IMR-90 (cell line): ENCODE measurements at regions not wholly inside any gene's neighbourhood (a gene's known extent, or its start where the extent isn't known, plus 50 kb on each side); places are given as distances from the start of the nearest gene placed in this dataset.

Experiments
- ATAC-seq: fragments of 200-7000 bp; cut with Tn5 transposase; 2 replicates; pipeline ENCODE4 v1.9.1; 2020; ENCODE audit warnings: low read depth, mild to moderate bottlenecking, moderate library complexity
- BruUV-seq: library from RNA; stranded (reverse); fragments of 400-500 nt; replicated peaks from 2 replicates; lab custom pipeline; 2021; lab: Mats Ljungman, UMichigan
- CTCF ChIA-PET: fragments of 300-600 bp; formaldehyde crosslinking; extraction: SDS; loops from one replicate; lab custom pipeline; 2021; ENCODE audit warnings: antibody characterized with exemption; lab: Yijun Ruan, JAX
- POLR2A ChIA-PET: fragments of 300-600 bp; sonication (Branson Sonifier 250); formaldehyde crosslinking; loops from one replicate; lab custom pipeline; 2022; ENCODE audit warnings: antibody characterized with exemption; ENCODE audit not compliant: unreplicated experiment; lab: Charles Lee
- DNase-seq: peaks from one replicate; pipeline ENCODE4 v3.0.0; 2013
- H2AFZ ChIP-seq: replicated peaks from 2 replicates; pipeline ENCODE3; 2013; ENCODE audit warnings: low read length, mild to moderate bottlenecking; ENCODE audit not compliant: poor library complexity
- H2AK5ac ChIP-seq: 2 replicates; pipeline ENCODE4 v1.6.1; 2013; ENCODE audit warnings: low read depth, low read length, inconsistent platforms
- H2AK9ac ChIP-seq: replicated peaks from 2 replicates; pipeline ENCODE3; 2013; ENCODE audit warnings: mild to moderate bottlenecking, low read depth, low read length, moderate library complexity; ENCODE audit not compliant: poor library complexity
- H2BK120ac ChIP-seq: 2 replicates; pipeline ENCODE4 v1.6.1; 2013; ENCODE audit warnings: low read depth, low read length, inconsistent platforms
- H2BK15ac ChIP-seq: 3 replicates; pipeline ENCODE4 v1.6.1; 2013; ENCODE audit warnings: low read depth, low read length, inconsistent platforms
- H2BK20ac ChIP-seq: 2 replicates; pipeline ENCODE4 v1.6.1; 2013; ENCODE audit warnings: low read depth, mild to moderate bottlenecking, inconsistent platforms, low read length, moderate library complexity
- H2BK5ac ChIP-seq: 2 replicates; pipeline ENCODE4 v1.6.1; 2013; ENCODE audit warnings: mild to moderate bottlenecking, low read depth, low read length, inconsistent platforms; ENCODE audit not compliant: poor library complexity, severe bottlenecking
- H3K14ac ChIP-seq: replicated peaks from 2 replicates; pipeline ENCODE4 v1.6.1; 2013; ENCODE audit warnings: low read depth, low read length, inconsistent platforms
- H3K18ac ChIP-seq: 2 replicates; pipeline ENCODE4 v1.6.1; 2013; ENCODE audit warnings: low read depth, low read length, control low read depth
- H3K23ac ChIP-seq: 2 replicates; pipeline ENCODE4 v1.6.1; 2013; ENCODE audit warnings: low read depth, low read length, inconsistent platforms
- H3K27ac ChIP-seq: 2 replicates; pipeline ENCODE4 v1.5.1; 2013; ENCODE audit warnings: mild to moderate bottlenecking, control low read depth, low read length; ENCODE audit not compliant: insufficient read depth
- H3K27me3 ChIP-seq: 2 replicates; pipeline ENCODE4 v1.6.1; 2013; ENCODE audit warnings: low read length; ENCODE audit not compliant: control insufficient read depth, insufficient read depth
- H3K36me3 ChIP-seq: 2 replicates; pipeline ENCODE4 v1.6.1; 2013; ENCODE audit warnings: low read length, mixed read lengths; ENCODE audit not compliant: control insufficient read depth, insufficient read depth
- H3K4ac ChIP-seq: 2 replicates; pipeline ENCODE4 v1.6.1; 2013; ENCODE audit warnings: low read depth, low read length, inconsistent platforms
- H3K4me1 ChIP-seq: 2 replicates; pipeline ENCODE4 v1.6.1; 2013; ENCODE audit warnings: low read length, mixed read lengths; ENCODE audit not compliant: control insufficient read depth, insufficient read depth
- H3K4me2 ChIP-seq: 2 replicates; pipeline ENCODE4 v1.6.1; 2013; ENCODE audit warnings: low read depth, mild to moderate bottlenecking, control low read depth, low read length, moderate library complexity
- H3K4me3 ChIP-seq: 2 replicates; pipeline ENCODE4 v1.5.1; 2013; ENCODE audit warnings: low read depth, mild to moderate bottlenecking, control low read depth, low read length, moderate library complexity; ENCODE audit not compliant: insufficient read depth
- H3K56ac ChIP-seq: 2 replicates; pipeline ENCODE4 v1.6.1; 2013; ENCODE audit warnings: low read length, inconsistent platforms; ENCODE audit not compliant: insufficient read depth; ENCODE audit errors: extremely low read depth
- H3K79me1 ChIP-seq, 2 experiments: 2 replicates each; pipeline ENCODE4 v1.6.1; 2013; ENCODE audit warnings: low read length in 2 of 2, inconsistent platforms in 1 of 2, low read depth in 1 of 2
- H3K9ac ChIP-seq: 2 replicates; pipeline ENCODE4 v1.6.1; 2013; ENCODE audit warnings: low read depth, low read length, control low read depth
- H3K9me1 ChIP-seq: 2 replicates; pipeline ENCODE4 v1.6.1; 2013; ENCODE audit warnings: low read length, inconsistent platforms; ENCODE audit not compliant: insufficient read depth
- H3K9me3 ChIP-seq: 2 replicates; pipeline ENCODE4 v1.6.1; 2013; ENCODE audit warnings: low read length; ENCODE audit not compliant: control insufficient read depth, insufficient read depth
- H4K20me1 ChIP-seq: 2 replicates; pipeline ENCODE4 v1.6.1; 2013; ENCODE audit warnings: low read length, inconsistent platforms; ENCODE audit not compliant: insufficient read depth
- H4K5ac ChIP-seq: 2 replicates; pipeline ENCODE4 v1.6.1; 2013; ENCODE audit warnings: mild to moderate bottlenecking, low read depth, low read length, control low read depth
- H4K8ac ChIP-seq, 2 experiments: 2 replicates each; pipeline ENCODE4 v1.6.1; 2013; ENCODE audit warnings: low read depth in 2 of 2, low read length in 2 of 2, control low read depth in 1 of 2, inconsistent platforms in 1 of 2
- H4K91ac ChIP-seq: 2 replicates; pipeline ENCODE4 v1.6.1; 2013; ENCODE audit warnings: low read depth, low read length, inconsistent platforms; ENCODE audit not compliant: insufficient read depth
- CEBPB ChIP-seq: IDR thresholded peaks from 2 replicates; pipeline ENCODE4 v1.6.1; 2012; ENCODE audit warnings: low read depth, low read length, improper control_type of control experiment
- CHD1 ChIP-seq: IDR thresholded peaks from 2 replicates; pipeline ENCODE4 v1.6.1; 2012; ENCODE audit warnings: low read depth, low read length, improper control_type of control experiment
- CTCF ChIP-seq: conservative IDR thresholded peaks from 2 replicates; pipeline ENCODE4 v1.5.1; 2012; ENCODE audit warnings: mild to moderate bottlenecking, low read depth, low read length, improper control_type of control experiment
- ELK1 ChIP-seq: fragments of 150-350 bp; IDR thresholded peaks from 2 replicates; pipeline ENCODE4 v1.6.1; 2016; ENCODE audit warnings: low read depth, mild to moderate bottlenecking, low read length, moderate library complexity, borderline replicate concordance
- FOS ChIP-seq: fragments of 150-350 bp; IDR thresholded peaks from 2 replicates; pipeline ENCODE4 v1.6.1; 2016; ENCODE audit warnings: low read depth, low read length
- MAFK ChIP-seq: IDR thresholded peaks from 2 replicates; pipeline ENCODE4 v1.6.1; 2012; ENCODE audit warnings: low read depth, low read length, improper control_type of control experiment
- MXI1 ChIP-seq: IDR thresholded peaks from 2 replicates; pipeline ENCODE4 v1.6.1; 2012; ENCODE audit warnings: low read depth, mild to moderate bottlenecking, low read length, moderate library complexity, borderline replicate concordance
- NFE2L2 ChIP-seq: fragments of 150-350 bp; IDR thresholded peaks from 2 replicates; pipeline ENCODE4 v1.6.1; 2016; ENCODE audit warnings: low read depth, mild to moderate bottlenecking, low read length
- POLR2A ChIP-seq: IDR thresholded peaks from 2 replicates; pipeline ENCODE4 v1.6.1; 2012; ENCODE audit warnings: mild to moderate bottlenecking, low read depth, low read length
- RAD21 ChIP-seq: IDR thresholded peaks from 2 replicates; pipeline ENCODE4 v1.6.1; 2012; ENCODE audit warnings: low read length, improper control_type of control experiment
- USF2 ChIP-seq: fragments of 150-350 bp; IDR thresholded peaks from 2 replicates; pipeline ENCODE4 v1.6.1; 2017; ENCODE audit warnings: mild to moderate bottlenecking, antibody characterized with exemption, low read length, low read depth
- WGBS, 2 experiments: methylation state at CpG; one replicate each; pipeline versions ENCODE4 v1.1.5 to v1.1.7; 2013; ENCODE audit warnings: missing lambda C conversion rate in 2 of 2; ENCODE audit not compliant: insufficient read length in 1 of 2; ENCODE audit errors: extremely low coverage in 2 of 2; 5-methylcytosine and 5-hydroxymethylcytosine counted together
- dilution Hi-C: fragments of 300-500 bp; cut with HindIII; formaldehyde crosslinking; loops from one replicate; pipeline ENCODE4 v1.14.3; 2018; ENCODE audit warnings: low sequenced_read_pairs; ENCODE audit not compliant: unreplicated experiment
- in situ Hi-C: fragments of 300-500 bp; cut with MboI; formaldehyde crosslinking; loops from 3 replicates; pipeline ENCODE4 v1.14.3; 2019; ENCODE audit warnings: low sequenced_read_pairs, inconsistent platforms, mixed read lengths
- intact Hi-C: fragments of 100-400 bp; cut with micrococcal nuclease; formaldehyde crosslinking; loops from 2 replicates; pipeline ENCODE4 v1.10.0; 2022

GRCh38 chr3:174538151-174538550 is 321.0 kb upstream of the NAALADL2 start:
- Histone ChIP-seq H3K23ac (no peak overlapping the region), H2BK5ac (no peak overlapping the region), H2BK120ac (no peak overlapping the region), H3K36me3 (no peaks in the 10 kb centered on the region), H3K9me3 (no peaks in the 10 kb centered on the region), H4K91ac (no peak overlapping the region), H2AK9ac (no peak overlapping the region), H2BK15ac (no peak overlapping the region), H3K14ac (no peak overlapping the region), H3K4me1 (peaks cover 3% of the 10 kb centered on the region), H2BK20ac (no peak overlapping the region), H3K27me3 (no peaks in the 10 kb centered on the region), H4K8ac (no peak overlapping the region), H3K18ac (no peak overlapping the region), H3K79me1 (no peaks in the 10 kb centered on the region; a peak in 1 of 4 replicates), H3K4me2 (no peak overlapping the region), H2AK5ac (no peak overlapping the region), H3K56ac (no peak overlapping the region), H2AFZ (no peak overlapping the region), H3K9ac (no peak overlapping the region), H3K4ac (no peak overlapping the region), H3K4me3 (no peak overlapping the region), H4K20me1 (no peaks in the 10 kb centered on the region), H3K9me1 (no peaks in the 10 kb centered on the region), H4K5ac (no peak overlapping the region), H3K27ac (no peak overlapping the region)
- ATAC-seq = no peak
- intact Hi-C loops (no loop called here), in situ Hi-C loops (no loop called here), dilution Hi-C loops (no loop called here)
- ChIA-PET POLR2A (no interaction called here), CTCF (no interaction called here)
- no peak for TF ChIP-seq ELK1
- no peak for TF ChIP-seq FOS
- TF ChIP-seq CEBPB = no peak
- no peak for TF ChIP-seq USF2
- TF ChIP-seq POLR2A = no peak
- TF ChIP-seq MXI1 = no peak
- no peak for TF ChIP-seq NFE2L2
- no peak for TF ChIP-seq CHD1
- TF ChIP-seq RAD21 = no peak
- TF ChIP-seq MAFK = no peak
- no peak for TF ChIP-seq CTCF
- no peak for DNase-seq
- WGBS, 2 experiments = no CpG with 5 or more reads among the region's 3 CpGs
- BruUV-seq = no TSS peak
